Endothelial cell (in vitro differentiated cells): ENCODE measurements at regions not wholly inside any gene's neighbourhood (a gene's known extent, or its start where the extent isn't known, plus 50 kb on each side); places are given as distances from the start of the nearest gene placed in this dataset.

Experiments
- DNase-seq: peaks from one replicate; pipeline ENCODE4 v3.0.0; 2021; ENCODE audit warnings: low spot score
- H3K27ac Mint-ChIP-seq: one replicate; pipeline ENCODE4 v1.8.0; 2021; ENCODE audit warnings: mixed read lengths, inconsistent platforms; ENCODE audit not compliant: unreplicated experiment
- H3K27me3 Mint-ChIP-seq: one replicate; pipeline ENCODE4 v1.8.0; 2021; ENCODE audit warnings: mild to moderate bottlenecking, moderate library complexity, mixed read lengths, inconsistent platforms; ENCODE audit not compliant: unreplicated experiment
- H3K36me3 Mint-ChIP-seq: one replicate; pipeline ENCODE4 v1.8.0; 2021; ENCODE audit warnings: mild to moderate bottlenecking, low read depth, mixed read lengths, inconsistent platforms; ENCODE audit not compliant: unreplicated experiment
- H3K4me1 Mint-ChIP-seq: one replicate; pipeline ENCODE4 v1.8.0; 2021; ENCODE audit warnings: mild to moderate bottlenecking, mixed read lengths, inconsistent platforms; ENCODE audit not compliant: unreplicated experiment
- H3K4me3 Mint-ChIP-seq: one replicate; pipeline ENCODE4 v1.8.0; 2021; ENCODE audit warnings: mild to moderate bottlenecking, mixed read lengths, inconsistent platforms; ENCODE audit not compliant: unreplicated experiment
- H3K9me3 Mint-ChIP-seq: one replicate; pipeline ENCODE4 v1.8.0; 2021; ENCODE audit warnings: mixed read lengths, inconsistent platforms; ENCODE audit not compliant: unreplicated experiment
- TF ChIP-seq, protein P1 (sequence below): fragments of 200-600 bp; sonication (generic); IDR thresholded peaks from one replicate; pipeline ENCODE4 v1.5.0; 2021; ENCODE audit warnings: antibody characterized with exemption; ENCODE audit not compliant: unreplicated experiment

DNA sequence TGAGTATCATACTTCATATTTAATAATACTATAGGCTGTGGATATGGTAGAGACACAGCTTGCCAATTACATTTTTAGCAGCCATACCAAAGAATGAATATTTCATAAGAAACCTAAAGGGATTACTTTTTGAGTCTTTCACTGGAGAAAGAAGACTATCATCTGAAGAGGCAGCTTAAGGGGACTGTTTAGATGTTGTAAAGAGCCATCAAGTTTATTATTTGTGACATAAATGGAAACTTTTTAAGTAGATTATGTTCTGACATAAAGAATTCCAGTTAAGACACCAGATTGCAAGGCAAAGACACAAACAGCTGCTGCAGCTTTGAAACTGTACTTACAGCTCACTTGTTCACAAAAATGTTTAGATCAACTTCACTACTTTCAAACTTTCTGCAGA is 429.4 kb downstream of the TFAP2A start:
- Mint-ChIP-seq H3K4me1 (no peaks in the 10 kb centered on the region), H3K27ac (no peak overlapping the region), H3K4me3 (no peak overlapping the region), H3K27me3 (no peaks in the 10 kb centered on the region), H3K9me3 (no peaks in the 10 kb centered on the region), H3K36me3 (peaks cover 3% of the 10 kb centered on the region)
- TF ChIP-seq, protein P1, sequence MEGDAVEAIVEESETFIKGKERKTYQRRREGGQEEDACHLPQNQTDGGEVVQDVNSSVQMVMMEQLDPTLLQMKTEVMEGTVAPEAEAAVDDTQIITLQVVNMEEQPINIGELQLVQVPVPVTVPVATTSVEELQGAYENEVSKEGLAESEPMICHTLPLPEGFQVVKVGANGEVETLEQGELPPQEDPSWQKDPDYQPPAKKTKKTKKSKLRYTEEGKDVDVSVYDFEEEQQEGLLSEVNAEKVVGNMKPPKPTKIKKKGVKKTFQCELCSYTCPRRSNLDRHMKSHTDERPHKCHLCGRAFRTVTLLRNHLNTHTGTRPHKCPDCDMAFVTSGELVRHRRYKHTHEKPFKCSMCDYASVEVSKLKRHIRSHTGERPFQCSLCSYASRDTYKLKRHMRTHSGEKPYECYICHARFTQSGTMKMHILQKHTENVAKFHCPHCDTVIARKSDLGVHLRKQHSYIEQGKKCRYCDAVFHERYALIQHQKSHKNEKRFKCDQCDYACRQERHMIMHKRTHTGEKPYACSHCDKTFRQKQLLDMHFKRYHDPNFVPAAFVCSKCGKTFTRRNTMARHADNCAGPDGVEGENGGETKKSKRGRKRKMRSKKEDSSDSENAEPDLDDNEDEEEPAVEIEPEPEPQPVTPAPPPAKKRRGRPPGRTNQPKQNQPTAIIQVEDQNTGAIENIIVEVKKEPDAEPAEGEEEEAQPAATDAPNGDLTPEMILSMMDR: no peak
- DNase-seq: no peak

- no peak overlapping the region for H3K27ac Mint-ChIP-seq
- no peaks in the 10 kb centered on the region for H3K27me3 Mint-ChIP-seq
- TF ChIP-seq, protein P1: no peak
- no peak overlapping the region for H3K4me3 Mint-ChIP-seq
- no peaks in the 10 kb centered on the region for H3K4me1 Mint-ChIP-seq
- peaks cover 3% of the 10 kb centered on the region for H3K36me3 Mint-ChIP-seq
- no peak for DNase-seq
- H3K9me3 Mint-ChIP-seq: no peaks in the 10 kb centered on the region
Measured at GRCh38 chr6:9984607-9985006, 430.3 kb downstream of the TFAP2A start.

GRCh38 chr6:9983168-9983567 is 431.7 kb downstream of the TFAP2A start:
- Mint-ChIP-seq H3K4me1 (no peaks in the 10 kb centered on the region), H3K27ac (no peak overlapping the region), H3K9me3 (no peaks in the 10 kb centered on the region), H3K27me3 (no peaks in the 10 kb centered on the region), H3K36me3 (peaks cover 3% of the 10 kb centered on the region), H3K4me3 (no peak overlapping the region)
- DNase-seq: no peak
- TF ChIP-seq, protein P1: no peak

DNA sequence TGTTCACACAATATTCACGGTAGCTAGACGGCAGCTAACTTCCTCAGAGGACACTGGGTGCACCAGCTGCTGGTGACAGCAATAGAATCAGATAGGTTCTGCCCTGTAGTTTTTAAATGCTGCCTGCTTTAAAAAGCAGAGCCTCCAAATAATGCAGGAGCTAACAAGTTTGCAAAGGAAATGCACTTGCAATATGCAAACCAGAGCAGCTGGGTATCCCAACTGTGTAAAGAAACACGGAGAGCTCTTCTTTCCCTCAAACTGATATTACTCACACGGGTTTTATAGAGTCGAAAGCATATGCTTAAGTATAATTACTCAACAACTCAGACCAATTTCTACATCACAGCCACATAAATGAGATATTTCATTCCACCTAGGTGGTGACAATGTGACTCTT is 432.7 kb downstream of the TFAP2A start:
- TF ChIP-seq, protein P1: no peak
- Mint-ChIP-seq H3K27ac (no peak overlapping the region), H3K36me3 (peaks cover 3% of the 10 kb centered on the region), H3K4me1 (no peaks in the 10 kb centered on the region), H3K27me3 (no peaks in the 10 kb centered on the region), H3K4me3 (no peak overlapping the region), H3K9me3 (no peaks in the 10 kb centered on the region)
- no peak for DNase-seq

DNA sequence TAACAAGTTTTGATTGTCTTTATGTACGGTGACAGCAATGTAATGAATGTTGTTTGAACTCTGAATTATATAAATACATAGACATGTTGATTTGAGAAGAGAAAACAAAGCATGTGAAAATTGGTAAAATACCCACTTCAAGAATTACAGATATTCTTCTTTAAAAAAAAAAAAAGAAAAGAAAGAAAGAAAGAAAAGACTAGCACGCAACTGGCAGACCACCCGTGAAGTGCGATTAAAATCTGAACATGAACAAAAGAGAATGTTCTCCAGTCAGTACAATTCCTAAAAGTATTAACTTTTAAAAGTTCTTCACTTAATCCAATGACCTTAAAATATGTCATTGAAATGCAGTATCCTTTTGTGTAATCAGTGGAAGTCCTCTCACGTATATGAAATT is 434.9 kb downstream of the TFAP2A start:
- Mint-ChIP-seq H3K4me1 (no peaks in the 10 kb centered on the region), H3K36me3 (peaks cover 3% of the 10 kb centered on the region), H3K27ac (no peak overlapping the region), H3K27me3 (no peaks in the 10 kb centered on the region), H3K9me3 (no peaks in the 10 kb centered on the region), H3K4me3 (no peak overlapping the region)
- DNase-seq: no peak
- TF ChIP-seq, protein P1: no peak
